ENCODE measurements at regions not wholly inside any gene's neighbourhood (a gene's known extent, or its start where the extent isn't known, plus 50 kb on each side); places are given as distances from the start of the nearest gene placed in this dataset.

DNA sequence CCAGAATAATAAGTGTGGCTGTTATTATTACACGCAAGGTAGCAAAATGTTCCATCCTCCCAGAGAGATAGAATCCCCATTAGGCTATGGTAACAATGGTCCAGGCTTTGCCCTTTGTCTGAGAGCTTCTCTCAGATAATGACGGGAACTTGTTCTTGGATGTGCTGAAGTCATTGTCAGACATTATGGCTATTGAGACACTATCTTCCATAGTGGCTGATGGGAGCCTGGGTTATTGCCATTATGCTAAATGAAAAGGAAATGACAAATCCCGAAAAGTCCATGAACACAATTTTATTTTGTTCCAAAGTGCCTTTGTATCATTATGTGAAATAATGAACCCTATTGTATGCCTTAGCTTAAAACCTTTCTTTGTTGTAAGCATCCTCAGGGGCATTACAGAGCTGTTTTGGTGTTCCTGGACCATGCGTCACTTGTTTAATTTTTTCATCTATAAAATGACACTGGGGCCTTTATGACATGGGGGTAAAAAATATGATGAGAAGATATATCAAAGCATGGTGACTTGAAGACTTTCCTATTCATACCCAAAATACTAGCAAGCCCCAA is 218.5 kb downstream of the KCNS3 start:
- TF ChIP-seq NANOG (IDR thresholded peaks at IDR 0.05; ENCODE audit: borderline replicate concordance) = no peak
- TF ChIP-seq, protein P1, sequence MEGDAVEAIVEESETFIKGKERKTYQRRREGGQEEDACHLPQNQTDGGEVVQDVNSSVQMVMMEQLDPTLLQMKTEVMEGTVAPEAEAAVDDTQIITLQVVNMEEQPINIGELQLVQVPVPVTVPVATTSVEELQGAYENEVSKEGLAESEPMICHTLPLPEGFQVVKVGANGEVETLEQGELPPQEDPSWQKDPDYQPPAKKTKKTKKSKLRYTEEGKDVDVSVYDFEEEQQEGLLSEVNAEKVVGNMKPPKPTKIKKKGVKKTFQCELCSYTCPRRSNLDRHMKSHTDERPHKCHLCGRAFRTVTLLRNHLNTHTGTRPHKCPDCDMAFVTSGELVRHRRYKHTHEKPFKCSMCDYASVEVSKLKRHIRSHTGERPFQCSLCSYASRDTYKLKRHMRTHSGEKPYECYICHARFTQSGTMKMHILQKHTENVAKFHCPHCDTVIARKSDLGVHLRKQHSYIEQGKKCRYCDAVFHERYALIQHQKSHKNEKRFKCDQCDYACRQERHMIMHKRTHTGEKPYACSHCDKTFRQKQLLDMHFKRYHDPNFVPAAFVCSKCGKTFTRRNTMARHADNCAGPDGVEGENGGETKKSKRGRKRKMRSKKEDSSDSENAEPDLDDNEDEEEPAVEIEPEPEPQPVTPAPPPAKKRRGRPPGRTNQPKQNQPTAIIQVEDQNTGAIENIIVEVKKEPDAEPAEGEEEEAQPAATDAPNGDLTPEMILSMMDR (conservative IDR thresholded peaks at IDR 0.05; ENCODE audit: low read depth in 2 of 2) = no peak
